Activated CD4-positive, alpha-beta T cell treated with anti-CD3 and anti-CD28 coated beads for 48 hours (primary cell): ENCODE measurements at regions not wholly inside any gene's neighbourhood (a gene's known extent, or its start where the extent isn't known, plus 50 kb on each side); places are given as distances from the start of the nearest gene placed in this dataset.

Experiments
- DNase-seq: peaks from one replicate; pipeline ENCODE4 v3.0.0-alpha.2; 2020

DNA sequence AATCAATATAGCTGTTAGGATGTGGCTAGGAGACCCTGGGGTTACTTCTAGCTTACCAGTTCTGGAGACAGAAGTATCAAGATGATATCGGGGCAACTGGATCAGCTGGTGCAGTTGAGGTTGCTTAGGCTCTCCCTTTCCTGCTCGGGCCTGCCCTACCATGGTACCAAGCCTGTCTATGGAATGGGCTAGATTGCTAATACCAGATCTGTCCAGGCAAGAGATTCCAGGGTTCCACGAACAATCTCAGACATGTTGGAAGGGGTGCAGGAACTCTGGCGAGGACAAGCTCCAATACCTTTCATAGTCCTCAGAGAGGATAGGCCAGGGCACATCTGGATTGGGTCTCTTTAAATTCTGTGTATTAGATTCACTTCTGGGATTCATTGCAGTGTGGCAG is 53.8 kb downstream of the ADM start:
- no peak for DNase-seq

GRCh38 chr11:10359171-10359570 is 54.3 kb downstream of the ADM start:
- DNase-seq, result no peak

DNA sequence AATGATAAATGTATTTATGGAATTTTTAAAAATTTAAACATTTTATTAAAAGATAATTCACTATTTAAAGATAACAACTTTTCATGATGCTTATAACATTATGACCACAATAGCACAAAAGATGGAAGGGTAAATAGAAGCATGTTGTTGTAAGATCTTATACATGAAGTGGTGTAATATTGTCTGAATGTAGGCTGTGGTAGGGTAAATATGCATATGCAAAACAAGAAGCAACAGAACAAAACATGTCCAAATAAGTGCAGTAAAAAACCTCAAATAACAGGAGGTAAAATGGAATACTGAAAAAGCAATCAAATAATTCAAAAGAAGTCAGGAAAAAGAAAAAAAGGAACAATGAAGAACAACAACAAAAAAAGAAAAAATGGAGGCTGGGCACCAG is 56.0 kb downstream of the ADM start:
- DNase-seq, result no peak

GRCh38 chr11:10365045-10365444 is 60.2 kb downstream of the ADM start:
- no peak for DNase-seq

DNA sequence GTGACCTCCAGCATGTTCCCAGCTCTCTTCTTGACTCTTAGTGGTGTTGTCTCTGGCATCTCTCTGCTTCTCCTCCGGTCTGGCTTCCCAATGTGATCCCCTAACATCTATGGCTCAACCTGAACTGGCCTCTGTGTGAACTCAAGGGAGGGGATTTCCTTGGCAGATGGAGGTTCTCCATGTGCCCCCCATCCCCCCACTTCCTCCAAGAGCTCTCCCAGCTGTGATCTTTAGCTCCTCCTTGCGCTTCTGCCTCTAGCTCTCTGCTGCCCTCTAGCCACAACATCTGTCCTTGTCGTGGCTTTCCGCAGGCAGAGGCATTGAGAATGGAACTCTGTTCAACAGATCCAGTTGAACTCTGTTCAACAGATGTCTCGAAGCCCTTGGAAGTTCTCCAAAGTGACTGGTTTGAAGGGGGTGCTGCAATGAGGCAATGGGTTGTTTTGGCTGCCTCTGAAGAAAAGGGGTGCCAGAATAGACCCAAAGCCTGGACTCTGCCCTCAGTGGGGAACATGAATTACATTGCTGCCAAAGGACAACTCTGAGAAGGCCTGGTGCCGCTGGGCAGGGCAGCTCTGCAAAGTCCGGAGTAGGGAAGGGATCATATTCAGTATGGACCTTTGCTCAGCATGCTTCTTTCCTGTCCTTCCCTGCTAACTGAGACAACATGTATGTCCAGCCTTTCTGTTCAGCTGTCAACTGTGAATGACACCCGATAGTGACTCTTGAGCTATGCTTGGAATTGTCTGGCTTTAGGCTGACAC is 61.9 kb downstream of the ADM start:
- peak; percentile 79 for DNase-seq

GRCh38 chr11:10371926-10372641 is 67.2 kb downstream of the ADM start:
- DNase-seq, result no peak

- DNase-seq, result no peak
Observed at GRCh38 chr11:10373340-10373739, 68.5 kb downstream of the ADM start.

- no peak for DNase-seq
Observed at GRCh38 chr11:10373929-10374328, 69.1 kb downstream of the ADM start.

GRCh38 chr11:10374386-10374785 is 69.5 kb downstream of the ADM start:
- DNase-seq, result no peak

- DNase-seq, result no peak
Observed at GRCh38 chr11:10375280-10375971, 70.6 kb downstream of the ADM start.

GRCh38 chr11:10376061-10376460 is 71.2 kb downstream of the ADM start:
- DNase-seq, result no peak

DNA sequence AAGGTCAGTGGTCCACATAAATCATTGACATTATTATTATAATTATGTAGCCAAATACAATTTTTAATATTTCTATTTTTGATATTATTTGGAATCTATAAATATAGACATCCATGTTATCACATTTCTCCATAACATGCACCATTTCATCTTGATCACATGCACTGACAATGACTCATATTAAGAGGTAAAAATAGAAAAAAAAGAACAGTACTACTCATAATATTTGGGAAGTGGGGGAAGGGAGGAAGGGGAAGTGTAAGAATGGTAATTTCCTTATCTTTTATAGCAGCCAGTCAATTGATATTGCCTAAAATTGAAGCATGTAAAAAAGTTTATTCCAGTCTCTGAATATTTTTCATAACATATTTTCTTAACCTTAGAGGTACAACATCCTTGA is 72.3 kb downstream of the ADM start:
- no peak for DNase-seq

GRCh38 chr11:10378362-10378761 is 73.5 kb downstream of the ADM start:
- no peak for DNase-seq

GRCh38 chr11:10379022-10379421 is 74.1 kb downstream of the ADM start:
- no peak for DNase-seq

DNA sequence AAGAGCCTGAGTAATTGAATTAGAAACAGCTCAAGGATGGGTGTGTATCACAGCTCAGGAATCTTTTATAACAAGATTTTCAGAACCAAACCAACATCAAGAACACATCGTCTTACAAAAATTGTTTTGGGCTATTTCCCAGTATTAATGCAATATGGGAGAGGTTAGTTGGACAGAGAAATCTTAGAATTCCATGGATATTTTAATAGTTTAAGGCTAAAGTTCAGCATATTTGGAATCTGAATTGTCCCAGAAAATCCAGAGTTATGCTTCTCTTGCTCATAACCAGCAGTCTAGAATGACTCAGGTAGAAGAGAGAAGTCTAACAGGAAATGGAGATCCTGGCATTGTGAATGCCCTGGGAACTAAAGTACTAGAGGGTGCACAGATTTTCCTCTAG is 74.6 kb downstream of the ADM start:
- no peak for DNase-seq

GRCh38 chr11:10379871-10380568 is 75.0 kb upstream of the AMPD3 start:
- DNase-seq, result no peak

DNA sequence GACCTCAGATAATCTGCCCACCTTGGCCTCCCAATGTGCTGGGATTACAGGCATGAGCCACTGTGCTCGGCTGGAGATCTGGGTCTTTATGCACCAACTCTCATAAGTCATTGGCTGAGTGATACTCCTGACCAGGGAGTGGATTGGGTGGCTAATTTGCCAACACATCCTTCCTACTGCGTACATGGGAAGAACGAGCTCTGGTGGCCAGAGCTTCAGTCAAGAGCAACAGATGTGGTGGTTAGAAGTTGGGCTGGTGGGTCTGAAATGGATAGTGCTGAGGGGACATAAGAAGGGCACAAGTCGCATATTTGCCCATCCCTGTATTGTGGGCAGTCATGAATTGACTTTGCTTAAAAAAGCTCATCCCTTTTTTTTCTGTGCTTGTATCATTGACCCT is 74.1 kb upstream of the AMPD3 start:
- DNase-seq, result no peak

- no peak for DNase-seq
Observed at GRCh38 chr11:10381736-10382135, 73.3 kb upstream of the AMPD3 start.

DNA sequence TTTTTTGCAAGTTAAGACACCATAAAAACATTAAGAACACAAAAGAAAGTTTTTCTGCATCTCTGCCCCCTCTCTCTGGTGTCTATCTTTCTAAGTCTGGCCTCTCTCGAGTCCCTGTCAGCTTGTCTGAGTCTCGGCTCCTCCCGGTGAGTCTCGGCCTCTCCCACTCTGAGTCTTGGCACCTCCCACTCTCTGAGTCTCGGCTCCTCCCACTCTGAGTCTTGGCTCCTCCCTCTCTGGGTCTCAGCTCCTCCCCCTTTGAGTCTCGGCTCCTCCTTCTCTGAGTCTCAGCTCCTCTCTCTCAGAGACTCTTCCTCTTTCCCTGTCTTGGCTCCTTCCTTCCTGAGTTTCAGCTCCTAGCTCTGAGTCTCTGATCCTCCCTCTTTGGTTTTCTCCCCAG is 72.5 kb upstream of the AMPD3 start:
- DNase-seq, result no peak

DNA sequence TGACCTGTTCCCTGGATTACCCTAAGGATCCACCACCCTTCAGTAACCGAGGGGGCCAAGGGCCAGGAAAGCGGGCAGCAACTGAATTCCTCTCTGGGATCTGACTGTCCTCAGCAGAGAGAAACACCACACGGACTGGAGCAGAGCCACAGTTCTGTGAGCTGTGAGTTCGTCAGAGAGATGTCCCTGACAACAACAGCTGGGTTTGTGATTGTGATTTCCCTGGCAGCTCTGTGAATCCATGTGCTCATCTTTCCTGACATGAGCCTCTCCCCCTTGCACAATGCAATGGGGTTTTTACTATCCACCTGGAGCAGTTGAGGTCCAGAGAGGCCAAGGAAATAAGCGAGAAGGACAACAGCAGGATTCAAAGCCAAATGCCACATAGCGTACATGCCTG is 69.4 kb upstream of the AMPD3 start:
- DNase-seq, result no peak

GRCh38 chr11:10386361-10386760 is 68.7 kb upstream of the AMPD3 start:
- no peak for DNase-seq

- no peak for DNase-seq
Observed at GRCh38 chr11:10386861-10387205, 68.2 kb upstream of the AMPD3 start.
